ENCODE measurements at regions not wholly inside any gene's neighbourhood (a gene's known extent, or its start where the extent isn't known, plus 50 kb on each side); places are given as distances from the start of the nearest gene placed in this dataset.

- Histone ChIP-seq H3K9me3 (no peaks in the 10 kb centered on the region), H3K4me1 (no peaks in the 10 kb centered on the region), H3K27ac (no peak overlapping the region), H3K27me3 (no peaks in the 10 kb centered on the region), H3K36me3 (no peaks in the 10 kb centered on the region), H3K4me3 (no peak overlapping the region)
- intact Hi-C loops (cut with DNase I): no loop called here
- no peak for TF ChIP-seq CTCF (IDR thresholded peaks at IDR 0.05)
- no peak for DNase-seq (ENCODE audit: low spot score in 2 of 2)
Observed at GRCh38 chr12:74977832-74978481, 231.7 kb downstream of the KCNC2 start.

GRCh38 chr12:74980510-74980909 is 229.1 kb downstream of the KCNC2 start:
- H3K36me3 ChIP-seq: no peaks in the 10 kb centered on the region
- no peak overlapping the region for H3K4me3 ChIP-seq
- H3K27ac ChIP-seq: no peak overlapping the region
- no peaks in the 10 kb centered on the region for H3K4me1 ChIP-seq
- no peak for DNase-seq (ENCODE audit: low spot score in 2 of 2)
- intact Hi-C loops (cut with DNase I): no loop called here
- TF ChIP-seq CTCF (IDR thresholded peaks at IDR 0.05): no peak
- no peaks in the 10 kb centered on the region for H3K9me3 ChIP-seq
- H3K27me3 ChIP-seq: no peaks in the 10 kb centered on the region

- Histone ChIP-seq H3K4me1 (no peaks in the 10 kb centered on the region), H3K27me3 (no peaks in the 10 kb centered on the region), H3K9me3 (no peaks in the 10 kb centered on the region), H3K27ac (no peak overlapping the region), H3K4me3 (no peak overlapping the region), H3K36me3 (no peaks in the 10 kb centered on the region)
- intact Hi-C loops (cut with DNase I): no loop called here
- DNase-seq (ENCODE audit: low spot score in 2 of 2): no peak
- no peak for TF ChIP-seq CTCF (IDR thresholded peaks at IDR 0.05)
Observed at GRCh38 chr12:74981541-74981940, 228.1 kb downstream of the KCNC2 start.

- H3K4me3 ChIP-seq: no peak overlapping the region
- no peaks in the 10 kb centered on the region for H3K9me3 ChIP-seq
- H3K27me3 ChIP-seq: no peaks in the 10 kb centered on the region
- DNase-seq (ENCODE audit: low spot score in 2 of 2): no peak
- H3K36me3 ChIP-seq: no peaks in the 10 kb centered on the region
- no peak for TF ChIP-seq CTCF (IDR thresholded peaks at IDR 0.05)
- intact Hi-C loops (cut with DNase I): no loop called here
- H3K4me1 ChIP-seq: no peaks in the 10 kb centered on the region
- no peak overlapping the region for H3K27ac ChIP-seq
Observed at GRCh38 chr12:74983917-74984316, 225.7 kb downstream of the KCNC2 start.

- no peaks in the 10 kb centered on the region for H3K27me3 ChIP-seq
- no peaks in the 10 kb centered on the region for H3K4me1 ChIP-seq
- no peaks in the 10 kb centered on the region for H3K36me3 ChIP-seq
- peak in 1 of 2 donors; percentile 52 for DNase-seq (ENCODE audit: low spot score in 2 of 2)
- no peak overlapping the region for H3K27ac ChIP-seq
- TF ChIP-seq CTCF (IDR thresholded peaks at IDR 0.05): no peak
- H3K4me3 ChIP-seq: no peak overlapping the region
- intact Hi-C loops (cut with DNase I): no loop called here
- no peaks in the 10 kb centered on the region for H3K9me3 ChIP-seq
Observed at GRCh38 chr12:74984631-74985030, 225.0 kb downstream of the KCNC2 start.

Data from ascending aorta (tissue), 2 donors.